GM18909 (cell line): ENCODE measurements at regions not wholly inside any gene's neighbourhood (a gene's known extent, or its start where the extent isn't known, plus 50 kb on each side); places are given as distances from the start of the nearest gene placed in this dataset.

Source experiments
- ATAC-seq: cut with Tn5 transposase; IDR thresholded peaks from one replicate; pipeline ENCODE4 v1.9.1; 2021; ENCODE audit warnings: mild to moderate bottlenecking; ENCODE audit not compliant: unreplicated experiment, poor library complexity

DNA sequence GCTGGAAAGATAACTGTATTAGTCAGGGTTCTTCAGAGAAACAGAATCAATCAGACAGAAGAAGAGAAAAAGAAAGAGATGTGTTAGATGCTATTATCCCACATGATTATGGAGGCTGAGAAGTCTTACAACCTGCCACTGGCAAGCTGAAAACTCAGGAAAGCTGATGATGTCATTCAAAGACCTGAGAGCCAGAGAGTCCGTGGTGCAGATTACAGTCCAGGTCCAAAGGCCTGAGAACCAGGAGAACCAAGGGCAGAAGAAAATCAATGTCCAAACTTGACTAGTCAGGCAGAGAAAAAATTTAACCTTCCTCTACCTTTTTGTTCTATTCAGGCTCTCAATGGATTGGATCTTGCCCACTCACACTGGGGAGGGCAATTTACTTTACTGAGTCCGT, 172.5 kb downstream of the QDPR start:
- no peak for ATAC-seq

- ATAC-seq = no peak
Observed at GRCh38 chr4:17336986-17337385, 174.9 kb downstream of the QDPR start.

- ATAC-seq = peak; percentile 96
Observed at GRCh38 chr4:17336524-17336961, 175.3 kb downstream of the QDPR start.

DNA sequence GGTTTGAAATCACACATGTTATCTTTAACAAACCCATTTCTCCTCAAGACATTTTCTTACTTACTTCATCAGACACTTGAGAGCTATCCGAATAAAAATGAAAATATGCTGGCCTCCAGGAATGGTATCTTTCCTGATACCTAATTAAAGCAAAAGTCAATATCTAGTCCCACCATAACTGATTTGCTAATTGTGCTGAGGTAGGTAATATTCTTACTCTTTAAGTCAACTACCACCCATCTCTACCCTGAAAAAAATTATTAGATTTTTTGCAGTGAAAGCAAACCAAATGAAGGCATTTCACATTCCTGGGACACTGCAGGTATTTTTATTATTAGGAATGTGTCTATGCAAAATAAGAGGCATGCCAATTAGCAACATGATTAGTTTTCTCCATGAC, 175.8 kb downstream of the QDPR start:
- ATAC-seq = no peak

DNA sequence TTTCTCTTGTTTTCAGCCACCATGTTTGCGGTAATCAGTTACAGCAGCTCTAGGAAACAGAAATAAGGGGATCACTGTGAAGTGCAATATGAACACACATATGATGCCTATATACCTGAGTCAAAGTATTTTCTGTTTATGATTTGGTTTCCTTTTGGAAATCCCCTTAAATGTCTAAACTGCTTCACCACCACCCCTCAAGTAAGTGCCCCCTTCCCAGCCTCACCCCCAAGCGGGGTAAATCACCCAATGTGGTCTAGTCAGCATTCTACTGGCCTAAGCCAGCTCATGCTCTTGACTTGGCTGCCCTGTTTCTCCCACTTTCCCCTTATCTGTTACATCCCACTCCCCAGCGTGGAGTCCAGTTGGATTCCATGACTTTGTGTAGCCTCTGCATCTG, 176.5 kb downstream of the QDPR start:
- ATAC-seq = no peak

GRCh38 chr4:17332478-17332877, 179.4 kb downstream of the QDPR start:
- no peak for ATAC-seq

DNA sequence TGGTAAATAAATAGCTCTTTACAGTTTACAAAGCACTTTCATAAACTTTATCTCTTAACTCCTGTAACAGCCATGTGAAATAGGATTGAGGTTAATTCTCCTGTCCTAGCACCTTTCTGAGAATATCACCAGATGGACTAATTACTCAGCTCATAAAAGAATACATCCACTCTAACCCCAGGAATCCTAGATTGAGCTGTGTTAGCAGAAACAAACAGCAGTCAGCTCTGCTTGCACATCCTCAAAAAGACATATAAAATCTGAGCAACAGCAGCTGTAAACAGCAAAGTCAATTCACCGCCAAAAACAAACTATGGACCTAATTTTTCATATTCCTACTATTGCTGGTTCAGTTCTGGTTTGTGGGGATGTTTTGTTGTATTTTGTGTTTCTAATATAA, 182.8 kb downstream of the QDPR start:
- no peak for ATAC-seq

DNA sequence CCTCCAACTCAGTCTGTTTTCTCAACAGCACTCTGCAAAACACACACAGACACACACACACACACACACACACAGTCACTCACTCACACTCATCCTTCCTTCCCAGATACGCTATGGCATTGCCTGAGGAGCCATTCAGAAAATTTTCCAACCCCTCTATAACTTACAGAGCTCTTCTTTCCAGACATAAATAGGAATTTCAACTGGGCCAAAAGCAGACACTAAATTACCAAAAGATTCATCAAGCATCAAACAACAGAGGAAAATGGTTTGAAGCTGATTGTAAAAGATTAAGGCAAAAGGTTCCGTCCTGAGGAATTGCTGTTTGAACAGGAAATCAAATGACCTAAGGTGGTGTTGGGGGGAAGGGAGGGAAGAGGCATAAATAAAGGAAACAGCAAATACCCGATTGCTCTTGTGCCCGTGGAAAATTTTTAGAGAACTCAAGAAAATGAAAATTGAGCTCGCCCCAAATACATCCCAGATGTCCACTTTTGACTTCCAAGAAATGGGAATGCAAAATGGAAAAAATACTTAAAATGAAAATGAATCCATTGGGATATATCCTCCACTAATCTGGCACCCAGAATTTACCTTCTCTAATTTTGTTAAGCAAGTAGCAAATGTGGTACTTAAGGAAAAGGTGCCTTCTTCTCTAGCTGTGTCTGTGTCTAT, 183.6 kb downstream of the QDPR start:
- no peak for ATAC-seq

DNA sequence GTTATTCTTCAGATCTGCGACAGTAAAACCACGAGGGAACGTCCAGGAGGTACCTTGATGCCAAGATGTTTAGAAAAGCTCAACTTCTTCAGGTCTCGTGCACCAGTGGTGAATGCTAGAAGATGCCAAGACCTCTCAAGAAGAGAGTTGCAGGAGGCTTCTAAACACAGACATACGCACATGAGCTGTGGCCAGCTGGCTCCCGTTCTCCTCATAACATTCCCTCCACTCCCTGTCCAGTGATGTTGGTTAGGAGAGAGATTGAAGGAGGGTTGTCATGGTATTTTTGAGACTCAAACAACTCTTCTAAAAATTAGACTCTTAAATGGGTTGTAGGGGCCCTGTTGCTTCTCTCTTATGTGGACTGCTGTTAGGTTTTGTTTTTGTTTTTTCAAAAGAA, 184.3 kb downstream of the QDPR start:
- no peak for ATAC-seq

DNA sequence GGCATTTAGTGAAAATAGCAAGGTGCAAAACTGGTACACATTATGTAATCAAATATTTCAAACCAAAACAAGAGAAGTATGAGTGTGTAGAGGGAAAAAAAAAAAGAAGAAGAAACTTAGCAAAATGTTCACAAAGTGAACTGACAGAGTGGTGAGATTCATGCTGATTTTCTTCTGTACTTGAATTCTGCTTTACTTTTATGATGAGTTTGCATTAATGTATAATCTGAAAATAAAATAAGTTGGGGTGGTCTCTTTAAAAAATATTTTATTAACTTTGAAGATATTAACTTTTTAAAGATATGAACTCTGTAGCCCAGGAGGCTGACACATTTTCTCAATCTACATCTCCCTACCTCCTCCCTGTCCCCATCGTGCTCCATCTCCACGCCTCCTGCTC, 185.1 kb downstream of the QDPR start:
- no peak for ATAC-seq

DNA sequence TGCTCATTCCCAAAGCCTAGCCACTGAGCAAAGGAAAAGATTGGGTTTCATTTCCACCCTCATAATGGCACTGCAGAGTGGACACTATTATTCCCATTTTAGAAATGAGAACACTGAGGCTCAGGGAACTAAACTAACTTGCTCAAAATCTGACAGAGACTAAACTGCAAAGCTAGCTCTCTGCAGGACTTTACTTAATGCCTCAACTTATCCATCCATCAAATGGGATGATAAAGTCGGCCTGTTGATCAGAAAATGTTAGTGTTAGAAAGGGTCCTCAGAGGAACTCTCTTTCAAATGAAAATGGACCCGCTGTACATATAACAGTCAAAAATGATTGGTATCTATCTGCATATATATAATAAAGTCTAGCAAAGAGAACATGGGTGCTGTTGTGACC, 186.8 kb downstream of the QDPR start:
- ATAC-seq = no peak

DNA sequence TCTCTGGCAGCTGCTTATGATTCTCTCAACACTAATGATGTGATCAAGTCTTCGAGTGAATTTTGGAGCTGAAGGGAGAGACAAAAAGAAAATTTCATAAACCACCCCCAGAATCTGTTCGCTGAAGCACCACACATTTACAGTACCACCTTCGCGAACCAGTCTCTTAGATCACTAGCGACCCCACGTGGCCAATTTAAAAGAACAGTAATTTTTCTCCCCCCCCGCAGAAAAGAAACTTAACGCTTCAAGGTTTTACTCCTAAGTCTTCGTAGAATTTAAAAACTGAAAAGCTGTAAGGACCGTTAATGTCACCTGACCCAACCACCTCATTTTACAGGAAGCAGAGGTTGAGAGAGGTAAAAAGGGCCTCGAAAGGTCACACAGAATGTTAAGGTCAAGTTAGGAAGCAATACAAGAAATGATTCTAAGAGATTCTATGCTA, 187.5 kb downstream of the QDPR start:
- peak; percentile 65 for ATAC-seq

- ATAC-seq = no peak
Observed at GRCh38 chr4:17323554-17324385, 188.1 kb downstream of the QDPR start.

GRCh38 chr4:17322514-17322913, 189.4 kb downstream of the QDPR start:
- no peak for ATAC-seq

GRCh38 chr4:17320046-17320445, 191.8 kb downstream of the QDPR start:
- no peak for ATAC-seq

GRCh38 chr4:17317526-17317925, 194.4 kb downstream of the QDPR start:
- ATAC-seq = no peak

DNA sequence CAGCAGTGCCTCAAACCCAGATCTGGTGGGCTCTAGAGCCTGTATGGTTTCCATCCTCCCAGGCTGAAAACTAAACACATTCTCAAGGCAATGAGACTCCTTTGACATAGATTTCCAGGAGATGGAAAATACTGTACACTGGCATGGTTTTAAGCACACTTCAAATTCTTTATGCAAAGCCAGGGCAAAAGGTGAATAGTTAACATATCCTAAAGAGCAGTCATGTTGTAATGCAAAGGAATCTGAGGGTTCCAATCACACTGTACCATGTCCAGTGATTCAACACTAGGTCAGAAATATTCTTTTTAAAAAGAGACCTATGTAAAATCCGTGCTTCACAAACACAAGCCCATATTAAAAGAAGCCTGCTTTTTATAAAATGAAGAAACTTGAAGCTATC, 195.3 kb downstream of the QDPR start:
- ATAC-seq = no peak

- ATAC-seq = no peak
Observed at GRCh38 chr4:17315459-17315858, 196.4 kb downstream of the QDPR start.

GRCh38 chr4:17313194-17313593, 198.7 kb downstream of the QDPR start:
- ATAC-seq = no peak

GRCh38 chr4:17310269-17310652, 201.6 kb downstream of the QDPR start:
- ATAC-seq = no peak

DNA sequence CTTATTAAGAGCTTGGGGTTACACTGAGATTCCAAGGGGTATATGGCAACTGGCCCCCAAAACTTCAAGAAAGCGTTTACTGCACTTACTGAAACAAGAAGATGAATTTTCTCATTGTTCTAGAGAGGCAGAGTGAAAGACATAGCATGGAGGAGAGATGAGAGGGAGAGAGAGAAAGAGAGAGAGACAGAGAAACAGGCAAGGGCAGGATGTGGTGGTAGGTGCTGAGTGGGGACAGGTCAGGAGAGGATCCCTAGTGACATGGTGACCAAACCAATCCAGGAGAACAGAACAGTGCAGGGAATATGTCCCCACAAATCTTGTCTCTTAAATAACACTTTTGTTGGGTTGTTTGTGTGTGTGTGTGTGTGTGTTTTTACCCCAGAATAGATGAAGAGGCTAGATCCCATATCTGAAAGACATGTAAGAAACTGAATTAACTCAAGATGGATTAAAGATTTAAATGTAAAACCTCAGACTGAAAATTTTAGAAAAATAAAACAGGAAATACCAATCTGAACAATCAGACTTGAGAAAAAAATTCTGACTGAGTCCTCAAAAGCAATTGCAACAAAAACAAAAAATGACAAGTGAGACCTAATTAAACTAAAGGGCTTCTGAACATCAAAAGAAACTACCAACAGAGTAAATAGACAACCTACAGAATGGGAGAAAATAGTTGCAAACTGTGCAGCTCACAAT, 202.2 kb downstream of the QDPR start:
- no peak for ATAC-seq
